KMS-11 (cell line): ENCODE measurements at regions not wholly inside any gene's neighbourhood (a gene's known extent, or its start where the extent isn't known, plus 50 kb on each side); places are given as distances from the start of the nearest gene placed in this dataset.
A peak's percentile ranks its signal among the peaks of the same experiment; 100 is the strongest.

ENCODE experiments used
- H2AFZ ChIP-seq: fragments of 200-600 bp; sonication (generic); 2 replicates; pipeline ENCODE4 v1.6.1; 2016; ENCODE audit warnings: antibody characterized with exemption, mixed run types, low read depth
- H3K27ac ChIP-seq: fragments of 200-600 bp; sonication (generic); 2 replicates; pipeline ENCODE4 v1.6.1; 2016; ENCODE audit warnings: mild to moderate bottlenecking, mixed run types
- H3K27me3 ChIP-seq: fragments of 200-600 bp; sonication (generic); 2 replicates; pipeline ENCODE4 v1.6.1; 2017; ENCODE audit warnings: mild to moderate bottlenecking, low read depth, mixed run types, moderate library complexity; ENCODE audit not compliant: insufficient read depth
- H3K36me3 ChIP-seq: fragments of 200-600 bp; sonication (generic); 2 replicates; pipeline ENCODE4 v1.6.1; 2017; ENCODE audit warnings: mild to moderate bottlenecking, mixed run types; ENCODE audit not compliant: insufficient read depth
- H3K4me1 ChIP-seq: fragments of 200-600 bp; sonication (generic); 2 replicates; pipeline ENCODE4 v1.6.1; 2016; ENCODE audit warnings: mild to moderate bottlenecking, low read depth, mixed run types; ENCODE audit not compliant: poor library complexity, severe bottlenecking
- H3K4me2 ChIP-seq: fragments of 200-600 bp; sonication (generic); 2 replicates; pipeline ENCODE4 v1.7.0; 2016; ENCODE audit warnings: mild to moderate bottlenecking, mixed run types
- H3K4me3 ChIP-seq: fragments of 200-600 bp; sonication (generic); IDR thresholded peaks from 2 replicates; pipeline ENCODE4 v1.6.1; 2017; ENCODE audit warnings: low read depth, low read length, mixed read lengths; ENCODE audit not compliant: insufficient read depth
- H3K79me2 ChIP-seq: fragments of 200-600 bp; sonication (generic); 2 replicates; pipeline ENCODE4 v1.6.1; 2016; ENCODE audit warnings: low read depth, mixed run types; ENCODE audit not compliant: insufficient read depth
- H3K9ac ChIP-seq: fragments of 200-600 bp; sonication (generic); 2 replicates; pipeline ENCODE4 v1.6.1; 2016; ENCODE audit warnings: mild to moderate bottlenecking, mixed run types
- H4K20me1 ChIP-seq: fragments of 200-600 bp; sonication (generic); 2 replicates; pipeline ENCODE4 v1.6.1; 2016; ENCODE audit warnings: mild to moderate bottlenecking, mixed run types; ENCODE audit not compliant: insufficient read depth
- TF ChIP-seq, protein P1 (sequence below): fragments of 200-600 bp; sonication (generic); conservative IDR thresholded peaks from 2 replicates; pipeline ENCODE4 v1.6.1; 2017; ENCODE audit warnings: low read depth, mild to moderate bottlenecking, antibody characterized with exemption, low read length, moderate library complexity, mixed read lengths

DNA sequence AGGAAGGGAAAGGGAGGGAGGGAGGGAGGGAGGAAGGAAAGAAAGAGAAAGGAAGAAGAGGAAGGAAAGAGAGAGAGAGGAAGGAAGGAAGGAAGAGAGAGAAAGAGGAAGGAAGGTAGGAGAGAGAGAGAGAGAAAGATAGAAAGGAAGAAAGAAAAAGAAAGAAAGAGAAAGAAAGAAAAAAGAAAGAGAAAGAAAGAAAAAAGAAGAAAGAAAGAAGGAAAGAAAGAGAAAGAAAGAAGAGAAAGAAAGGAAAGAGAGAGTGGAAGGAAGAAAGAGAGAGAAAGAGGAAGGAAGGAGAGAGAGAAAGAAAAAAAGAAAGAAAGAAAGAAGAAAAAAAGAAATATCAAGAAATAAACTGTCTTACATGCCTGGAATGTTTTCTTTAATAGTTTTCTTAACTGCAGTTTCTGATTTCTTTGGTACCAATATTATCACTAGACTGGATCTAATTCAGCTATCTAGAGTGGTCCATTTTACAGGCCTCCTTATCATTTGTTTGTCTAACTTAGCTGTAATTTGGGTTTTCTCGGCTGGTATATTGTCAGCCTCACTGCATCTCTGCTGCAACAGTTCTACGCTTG, 59.6 kb upstream of the MBOAT2 start:
- H3K27ac ChIP-seq = no peak overlapping the region
- H3K27me3 ChIP-seq = no peaks in the 10 kb centered on the region
- no peaks in the 10 kb centered on the region for H3K4me1 ChIP-seq
- no peak overlapping the region for H3K4me3 ChIP-seq
- no peak overlapping the region for H2AFZ ChIP-seq
- H3K4me2 ChIP-seq = no peak overlapping the region
- TF ChIP-seq, protein P1, sequence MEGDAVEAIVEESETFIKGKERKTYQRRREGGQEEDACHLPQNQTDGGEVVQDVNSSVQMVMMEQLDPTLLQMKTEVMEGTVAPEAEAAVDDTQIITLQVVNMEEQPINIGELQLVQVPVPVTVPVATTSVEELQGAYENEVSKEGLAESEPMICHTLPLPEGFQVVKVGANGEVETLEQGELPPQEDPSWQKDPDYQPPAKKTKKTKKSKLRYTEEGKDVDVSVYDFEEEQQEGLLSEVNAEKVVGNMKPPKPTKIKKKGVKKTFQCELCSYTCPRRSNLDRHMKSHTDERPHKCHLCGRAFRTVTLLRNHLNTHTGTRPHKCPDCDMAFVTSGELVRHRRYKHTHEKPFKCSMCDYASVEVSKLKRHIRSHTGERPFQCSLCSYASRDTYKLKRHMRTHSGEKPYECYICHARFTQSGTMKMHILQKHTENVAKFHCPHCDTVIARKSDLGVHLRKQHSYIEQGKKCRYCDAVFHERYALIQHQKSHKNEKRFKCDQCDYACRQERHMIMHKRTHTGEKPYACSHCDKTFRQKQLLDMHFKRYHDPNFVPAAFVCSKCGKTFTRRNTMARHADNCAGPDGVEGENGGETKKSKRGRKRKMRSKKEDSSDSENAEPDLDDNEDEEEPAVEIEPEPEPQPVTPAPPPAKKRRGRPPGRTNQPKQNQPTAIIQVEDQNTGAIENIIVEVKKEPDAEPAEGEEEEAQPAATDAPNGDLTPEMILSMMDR = no peak
- H3K9ac ChIP-seq = no peak overlapping the region
- H3K36me3 ChIP-seq = no peaks in the 10 kb centered on the region
- no peaks in the 10 kb centered on the region for H4K20me1 ChIP-seq
- H3K79me2 ChIP-seq = no peaks in the 10 kb centered on the region

DNA sequence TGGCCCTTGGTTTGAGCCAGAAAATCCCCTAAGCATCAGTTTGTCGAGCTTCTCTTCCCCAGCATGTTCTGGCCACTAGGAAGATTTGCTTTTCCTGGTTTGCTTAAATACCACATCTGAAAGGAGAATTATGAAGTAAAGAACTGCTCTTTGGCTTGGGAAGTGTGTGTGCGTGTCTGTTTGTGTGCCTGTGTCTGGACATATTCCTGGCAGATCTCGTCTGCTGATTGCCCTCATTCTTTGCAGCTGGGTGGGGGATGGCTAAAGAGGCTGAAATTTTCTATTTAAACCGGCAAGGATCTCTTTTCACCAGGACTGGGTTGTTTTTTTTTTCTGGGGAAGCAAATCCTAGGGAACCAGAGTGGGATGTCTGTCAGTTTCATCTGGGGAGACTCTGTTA, 57.3 kb upstream of the MBOAT2 start:
- no peak overlapping the region for H3K4me3 ChIP-seq
- H3K27ac ChIP-seq = no peak overlapping the region
- TF ChIP-seq, protein P1 = no peak
- H3K4me2 ChIP-seq = no peak overlapping the region
- no peak overlapping the region for H2AFZ ChIP-seq
- H3K79me2 ChIP-seq = no peaks in the 10 kb centered on the region
- H3K4me1 ChIP-seq = no peaks in the 10 kb centered on the region
- no peaks in the 10 kb centered on the region for H3K36me3 ChIP-seq
- H3K9ac ChIP-seq = no peak overlapping the region
- H4K20me1 ChIP-seq = no peaks in the 10 kb centered on the region
- no peaks in the 10 kb centered on the region for H3K27me3 ChIP-seq

DNA sequence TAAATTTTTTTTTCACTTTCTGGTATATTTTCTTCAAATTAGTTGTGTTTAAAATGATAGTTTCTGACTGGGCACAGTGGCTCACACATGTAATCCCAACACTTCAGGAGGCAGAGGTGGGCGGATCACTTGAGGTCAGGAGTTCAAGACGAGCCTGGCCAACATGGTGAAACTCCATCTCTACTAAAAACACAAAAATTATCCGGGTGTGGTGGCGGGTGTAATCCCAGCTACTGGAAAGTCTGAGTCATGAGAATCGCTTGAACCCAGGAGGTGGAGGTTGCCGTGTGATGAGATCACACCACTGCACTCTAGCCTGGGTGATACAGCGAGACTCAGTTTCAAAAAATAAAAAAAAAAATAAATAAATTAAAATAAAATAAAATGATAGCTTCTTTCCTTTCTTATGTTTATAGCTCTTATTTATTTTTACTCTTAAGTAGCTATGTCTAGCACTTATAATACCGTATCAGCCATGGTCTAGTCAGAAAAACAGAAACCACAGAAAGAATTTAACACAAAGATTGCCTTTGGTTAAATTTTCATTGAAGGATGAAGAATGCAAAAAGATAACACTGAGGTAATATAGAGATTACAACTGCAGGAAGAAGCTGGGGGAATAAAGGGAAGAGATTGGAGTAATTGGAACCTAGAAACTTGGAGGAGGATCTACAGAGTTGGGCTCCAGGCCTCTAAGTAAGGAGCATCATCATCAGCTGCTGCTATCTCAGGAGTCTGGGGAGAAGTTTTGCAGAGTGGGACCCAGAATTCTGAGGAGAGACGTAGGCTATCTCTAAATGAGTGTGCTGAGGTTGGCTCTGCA, 54.7 kb upstream of the MBOAT2 start:
- H3K4me1 ChIP-seq = no peaks in the 10 kb centered on the region
- no peaks in the 10 kb centered on the region for H3K79me2 ChIP-seq
- no peak overlapping the region for H3K4me3 ChIP-seq
- no peaks in the 10 kb centered on the region for H3K36me3 ChIP-seq
- TF ChIP-seq, protein P1 = no peak
- H3K9ac ChIP-seq = no peak overlapping the region
- no peak overlapping the region for H3K27ac ChIP-seq
- H4K20me1 ChIP-seq = no peaks in the 10 kb centered on the region
- H3K27me3 ChIP-seq = no peaks in the 10 kb centered on the region
- no peak overlapping the region for H2AFZ ChIP-seq
- no peak overlapping the region for H3K4me2 ChIP-seq

DNA sequence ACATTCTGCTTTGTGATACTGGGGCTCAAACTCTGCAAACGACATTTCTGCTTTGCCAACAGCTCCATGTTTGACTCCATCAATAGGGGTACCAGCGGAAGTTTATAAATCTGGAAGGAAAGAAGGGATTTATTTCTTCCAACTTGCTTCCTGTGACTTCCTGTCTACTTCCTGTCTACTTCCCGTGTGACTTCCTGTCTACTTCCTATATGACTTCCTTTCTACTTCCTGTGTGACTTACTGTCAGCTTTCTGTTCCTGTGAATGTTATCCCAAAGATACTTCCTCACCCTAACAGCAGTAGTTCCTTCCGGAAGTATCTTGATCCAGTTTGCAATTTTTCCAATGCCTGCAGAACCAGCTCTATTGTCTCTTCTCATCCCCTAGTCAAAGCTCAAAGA, 52.0 kb upstream of the MBOAT2 start:
- H3K79me2 ChIP-seq = no peaks in the 10 kb centered on the region

More for the DNA sequence above, 52.0 kb upstream of the MBOAT2 start:
- no peak overlapping the region for H3K4me2 ChIP-seq
- H3K27ac ChIP-seq = no peak overlapping the region
- no peak overlapping the region for H3K4me3 ChIP-seq
- TF ChIP-seq, protein P1 = no peak
- no peaks in the 10 kb centered on the region for H4K20me1 ChIP-seq
- H3K4me1 ChIP-seq = no peaks in the 10 kb centered on the region
- H2AFZ ChIP-seq = peak overlapping the region; percentile 34; the same call in 1 of the 2 replicates
- no peaks in the 10 kb centered on the region for H3K27me3 ChIP-seq
- no peak overlapping the region for H3K9ac ChIP-seq
- H3K36me3 ChIP-seq = no peaks in the 10 kb centered on the region
